Right atrium auricular region (tissue), 2 donors: ENCODE measurements at regions not wholly inside any gene's neighbourhood (a gene's known extent, or its start where the extent isn't known, plus 50 kb on each side); places are given as distances from the start of the nearest gene placed in this dataset.

ENCODE experiments used
- DNase-seq: peaks from one replicate; pipeline ENCODE4 v3.0.0-alpha.2; 2019; ENCODE audit warnings: low spot score
- H3K27ac ChIP-seq, 2 donors: fragments of 200-600 bp; sonication (generic); 1 replicate in 1 of 2; 2 replicates in 1 of 2; pipeline ENCODE4 v1.5.1; 2016 to 2019
- H3K27me3 ChIP-seq, 2 donors: fragments of 200-600 bp; sonication (generic); one replicate each; pipeline versions ENCODE4 v1.5.1 to v1.6.0; 2017 to 2019
- H3K36me3 ChIP-seq: fragments of 200-600 bp; sonication (generic); one replicate; pipeline ENCODE4 v1.5.1; 2016
- H3K4me1 ChIP-seq, 2 donors: fragments of 200-600 bp; sonication (generic); one replicate each; pipeline versions ENCODE4 v1.5.1 to v1.6.0; 2017 to 2019
- H3K4me3 ChIP-seq, 2 donors: fragments of 200-600 bp; sonication (generic); 1 replicate in 1 of 2; 2 replicates in 1 of 2; pipeline ENCODE4 v1.5.1; 2017 to 2019; ENCODE audit warnings: mild to moderate bottlenecking in 1 of 2, moderate library complexity in 1 of 2
- H3K9me3 ChIP-seq, 2 donors: fragments of 200-600 bp; sonication (generic); one replicate each; pipeline ENCODE4 v1.5.1; 2019
- TF ChIP-seq, protein P1 (sequence below), 2 donors: fragments of 200-600 bp; sonication (generic); IDR thresholded peaks; one replicate each; pipeline ENCODE4 v1.5.1; 2019; ENCODE audit warnings: antibody characterized with exemption in 2 of 2

DNA sequence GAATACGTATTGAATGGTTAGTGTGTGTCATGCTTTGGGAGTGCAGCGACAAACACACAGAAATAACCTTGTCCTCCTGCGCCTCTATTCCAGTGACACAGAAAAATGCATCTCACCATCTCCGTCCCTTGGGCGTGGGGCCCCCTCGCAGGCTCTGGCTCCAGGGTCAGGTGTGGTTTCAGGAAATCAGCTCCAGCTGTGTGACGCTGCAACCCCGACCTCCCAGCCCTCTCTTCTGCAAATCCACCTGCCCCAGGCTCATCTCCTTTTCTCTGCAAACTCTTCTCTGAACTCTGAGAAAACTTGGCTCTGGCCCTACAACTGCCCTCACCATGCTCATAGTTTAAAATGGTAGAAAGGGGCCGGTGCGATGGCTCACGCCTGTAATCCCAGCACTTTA is 51.3 kb upstream of the ZNF536 start:
- Histone ChIP-seq H3K4me3 (no peak overlapping the region), H3K9me3 (peaks cover 0 to 7% of the 10 kb centered on the region in 2 donors), H3K4me1 (peaks cover 0 to 7% of the 10 kb centered on the region in 2 donors), H3K36me3 (no peaks in the 10 kb centered on the region), H3K27ac (no peak overlapping the region), H3K27me3 (no peaks in the 10 kb centered on the region)
- TF ChIP-seq, protein P1, sequence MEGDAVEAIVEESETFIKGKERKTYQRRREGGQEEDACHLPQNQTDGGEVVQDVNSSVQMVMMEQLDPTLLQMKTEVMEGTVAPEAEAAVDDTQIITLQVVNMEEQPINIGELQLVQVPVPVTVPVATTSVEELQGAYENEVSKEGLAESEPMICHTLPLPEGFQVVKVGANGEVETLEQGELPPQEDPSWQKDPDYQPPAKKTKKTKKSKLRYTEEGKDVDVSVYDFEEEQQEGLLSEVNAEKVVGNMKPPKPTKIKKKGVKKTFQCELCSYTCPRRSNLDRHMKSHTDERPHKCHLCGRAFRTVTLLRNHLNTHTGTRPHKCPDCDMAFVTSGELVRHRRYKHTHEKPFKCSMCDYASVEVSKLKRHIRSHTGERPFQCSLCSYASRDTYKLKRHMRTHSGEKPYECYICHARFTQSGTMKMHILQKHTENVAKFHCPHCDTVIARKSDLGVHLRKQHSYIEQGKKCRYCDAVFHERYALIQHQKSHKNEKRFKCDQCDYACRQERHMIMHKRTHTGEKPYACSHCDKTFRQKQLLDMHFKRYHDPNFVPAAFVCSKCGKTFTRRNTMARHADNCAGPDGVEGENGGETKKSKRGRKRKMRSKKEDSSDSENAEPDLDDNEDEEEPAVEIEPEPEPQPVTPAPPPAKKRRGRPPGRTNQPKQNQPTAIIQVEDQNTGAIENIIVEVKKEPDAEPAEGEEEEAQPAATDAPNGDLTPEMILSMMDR (IDR thresholded peaks at IDR 0.05), result no peak
- no peak for DNase-seq
